Right ventricle myocardium inferior (tissue), 1 donor: ENCODE measurements at regions not wholly inside any gene's neighbourhood (a gene's known extent, or its start where the extent isn't known, plus 50 kb on each side); places are given as distances from the start of the nearest gene placed in this dataset.

Experiments used
- ATAC-seq: fragments of 200-7000 bp; cut with Tn5 transposase; one replicate; pipeline ENCODE4 v1.9.1; 2020; ENCODE audit warnings: mild to moderate bottlenecking, moderate library complexity
- DNase-seq: peaks from one replicate; pipeline ENCODE4 v3.0.0; 2021; ENCODE audit errors: missing footprints
- intact Hi-C: fragments of 100-400 bp; cut with DNase I; formaldehyde crosslinking; loops from one replicate; pipeline ENCODE4 v1.11.0; 2022
- donor health status: DM: no; HTN: yes; CAD: no; lungs with severe emphysema.

DNA sequence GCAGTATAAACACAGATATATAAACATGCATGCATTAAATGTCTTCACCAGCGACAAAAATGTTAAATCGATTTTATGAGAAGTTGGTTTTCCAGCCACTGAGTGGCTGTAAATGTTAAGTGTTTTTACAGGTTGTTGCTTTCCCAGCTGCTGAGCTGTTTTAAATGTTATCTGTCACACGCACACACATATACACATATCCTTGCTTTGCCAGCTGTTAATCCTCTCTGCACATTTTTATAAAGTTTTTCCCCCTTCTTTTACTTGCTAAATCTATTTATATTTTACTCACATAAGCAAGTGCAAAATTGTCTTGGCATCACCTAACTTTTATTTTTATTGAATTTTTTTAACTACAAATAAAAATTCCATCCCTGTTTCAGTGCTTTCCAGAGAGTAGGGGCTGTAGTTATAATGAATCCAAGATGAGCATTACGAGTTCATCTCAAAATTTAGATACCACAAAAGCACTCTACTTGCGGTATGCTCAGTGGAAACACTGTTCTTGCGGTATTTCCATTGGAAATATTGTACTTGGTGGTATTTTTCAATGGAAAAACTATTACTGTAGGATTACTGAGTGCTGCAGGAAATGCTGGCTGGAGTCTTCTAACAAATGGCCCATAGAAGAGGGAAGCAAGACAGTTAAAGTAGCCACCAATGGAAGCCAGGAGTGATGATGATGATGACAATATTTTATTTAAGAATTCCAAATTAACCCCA, 124.9 kb upstream of the KCNJ16 start:
- DNase-seq (no peak), ATAC-seq (no peak)
- intact Hi-C loops = no loop called here

DNA sequence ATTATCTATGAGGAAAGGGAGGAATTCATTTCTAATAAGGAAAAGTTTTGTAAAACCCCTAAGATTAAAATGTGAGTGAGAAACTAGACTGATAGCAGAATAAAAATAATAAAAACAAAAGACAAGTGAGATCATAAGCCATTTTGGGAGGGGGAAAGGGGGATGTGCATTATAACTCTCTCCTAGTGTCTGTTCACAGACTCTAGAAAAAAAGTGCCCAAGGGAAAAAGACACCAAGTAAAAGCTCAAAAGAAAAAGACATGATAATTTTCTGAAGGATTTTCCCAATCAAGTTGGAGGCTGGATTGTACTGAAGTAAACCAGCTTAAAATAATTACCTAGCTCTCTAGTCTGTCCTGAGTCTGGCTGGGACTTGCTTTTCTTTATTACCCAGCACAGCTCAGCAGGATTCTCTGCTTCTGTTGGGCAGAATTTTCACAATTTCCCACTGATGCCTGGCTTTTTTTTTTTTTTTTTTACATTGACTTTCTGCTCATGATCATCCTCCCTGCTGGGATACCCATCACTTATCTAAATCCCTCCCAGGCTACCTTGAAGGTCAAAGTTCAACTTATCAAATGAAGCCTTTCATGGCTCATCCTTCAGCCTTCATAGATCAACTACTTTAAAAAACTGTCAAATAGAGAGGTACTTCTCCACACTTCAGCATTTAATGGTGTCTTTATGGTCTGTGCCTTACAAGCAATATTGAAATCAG, 124.2 kb upstream of the KCNJ16 start:
- ATAC-seq (no peak), DNase-seq (no peak)
- intact Hi-C loops = no loop called here

DNA sequence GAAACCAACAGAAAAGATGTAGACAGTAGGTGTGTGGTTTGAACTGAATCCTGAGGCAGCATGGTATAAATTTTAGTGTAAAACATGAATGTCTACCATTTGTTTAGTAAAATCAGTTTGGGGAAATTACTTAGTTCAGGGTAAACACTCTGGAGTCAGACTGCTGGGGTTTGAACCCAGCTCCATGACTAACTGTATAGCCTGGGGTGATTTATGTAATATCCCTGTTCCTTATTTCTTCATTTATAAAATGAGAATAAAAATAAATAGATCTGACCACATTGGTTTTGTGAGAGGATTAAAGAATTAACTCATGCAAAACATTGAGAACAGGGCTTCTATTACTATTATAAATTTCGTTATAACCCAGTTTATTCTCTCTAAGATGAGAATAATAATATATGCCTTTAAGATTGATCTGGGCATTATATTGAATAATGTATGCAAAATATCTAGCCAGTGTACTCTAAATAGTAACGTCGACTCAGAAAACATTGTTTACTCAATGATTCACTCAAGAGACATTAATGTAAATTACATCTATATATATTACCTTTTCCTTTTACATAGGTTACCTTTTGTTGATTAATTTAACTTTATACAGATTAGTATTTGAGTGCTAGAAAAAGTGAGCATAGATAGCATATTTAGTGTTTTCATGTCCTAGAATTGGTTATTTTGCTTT, 120.6 kb upstream of the KCNJ16 start:
- ATAC-seq (no peak), DNase-seq (no peak)
- intact Hi-C loops = no loop called here

DNA sequence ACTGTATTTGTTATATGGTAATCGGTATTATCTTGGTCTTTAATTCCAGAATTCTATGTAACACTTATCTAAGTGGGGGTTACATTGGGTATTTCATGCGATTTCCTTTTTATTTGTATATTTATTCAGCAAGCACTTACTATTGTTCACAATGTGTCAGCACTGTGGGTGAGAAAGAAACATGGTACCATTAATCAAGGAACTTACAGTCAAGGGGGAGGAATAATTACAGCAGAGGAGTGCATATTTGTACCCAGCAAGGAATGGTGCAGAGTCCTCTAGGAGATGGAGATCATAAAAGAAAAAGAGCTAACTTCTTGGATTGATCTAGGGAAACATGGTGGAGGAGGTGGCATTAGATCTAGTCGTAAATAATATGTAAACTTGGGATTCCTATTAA, 117.0 kb upstream of the KCNJ16 start:
- intact Hi-C loops = no loop called here
- DNase-seq (no peak), ATAC-seq (no peak)

DNA sequence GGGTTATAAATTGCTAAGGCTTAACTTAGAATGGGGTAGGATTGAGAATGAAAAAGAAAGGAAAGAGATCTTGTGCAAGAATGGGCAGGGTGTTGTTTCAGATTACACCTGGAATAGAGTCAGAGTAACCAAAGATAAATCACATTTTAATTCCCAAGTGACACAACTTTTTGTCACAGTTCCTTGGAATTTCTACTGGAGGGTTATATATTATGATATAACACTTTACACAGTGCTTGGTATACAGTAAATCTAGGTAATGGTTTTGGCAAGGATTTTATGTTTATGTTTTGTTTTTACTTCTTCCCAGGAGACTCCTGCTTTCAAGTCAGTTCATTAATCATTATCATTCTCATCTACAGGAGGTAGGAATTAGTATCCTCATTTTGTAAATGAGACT, 115.7 kb upstream of the KCNJ16 start:
- intact Hi-C loops = no loop called here
- DNase-seq (no peak), ATAC-seq (no peak)

DNA sequence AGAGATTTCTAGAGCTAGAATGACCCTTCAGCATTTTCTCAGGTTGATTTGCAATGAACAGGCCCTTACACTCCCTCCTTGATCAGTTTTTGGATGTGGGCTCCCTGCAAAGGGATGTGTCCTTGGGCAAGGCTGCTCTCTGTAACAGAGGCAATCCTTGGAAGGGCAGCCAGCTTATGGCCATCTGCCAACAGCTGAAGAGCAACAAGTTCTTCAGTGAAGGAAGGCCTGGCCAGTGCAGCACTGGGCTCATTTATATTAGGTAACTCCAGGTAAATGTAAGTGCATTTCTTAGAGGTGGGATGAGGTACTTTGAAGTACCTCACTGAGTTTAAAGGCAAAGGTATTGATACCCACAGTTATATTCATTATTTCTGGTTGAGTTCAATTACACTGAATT, 114.3 kb upstream of the KCNJ16 start:
- ATAC-seq (peak; percentile 71), DNase-seq (peak; percentile 68)
- intact Hi-C loops = no loop called here

DNA sequence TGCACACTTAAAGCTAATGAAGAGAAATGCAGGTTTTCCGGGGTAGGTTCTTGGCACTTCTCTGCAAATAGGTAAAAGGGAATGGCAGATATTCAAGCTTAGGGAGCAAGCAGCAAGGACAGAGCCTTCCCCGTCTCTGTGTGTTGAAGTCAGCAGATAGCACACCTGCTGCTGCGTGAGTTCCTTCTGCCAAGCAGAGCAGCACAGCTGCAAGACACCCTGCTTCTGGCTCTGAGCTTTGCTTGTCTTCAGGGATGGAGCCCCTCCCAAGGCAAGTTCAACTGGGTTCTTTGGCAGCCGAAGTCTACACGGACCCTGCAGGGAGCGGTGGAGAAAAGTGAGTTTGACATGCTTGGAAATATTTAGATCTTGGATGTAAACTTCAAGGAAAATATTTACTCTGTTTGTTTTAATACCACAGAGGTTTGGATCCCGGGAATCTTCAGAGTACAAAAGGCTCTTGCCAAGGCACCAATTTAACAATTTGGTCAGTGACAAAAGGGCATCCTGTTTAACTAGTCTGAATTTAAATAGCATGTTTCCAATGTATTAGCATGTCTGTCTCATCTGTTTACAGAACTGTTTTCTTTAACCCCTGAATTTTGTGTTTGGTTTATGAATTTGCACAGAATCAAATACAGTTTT, 113.4 kb upstream of the KCNJ16 start:
- DNase-seq (no peak), ATAC-seq (no peak)
- intact Hi-C loops = no loop called here

DNA sequence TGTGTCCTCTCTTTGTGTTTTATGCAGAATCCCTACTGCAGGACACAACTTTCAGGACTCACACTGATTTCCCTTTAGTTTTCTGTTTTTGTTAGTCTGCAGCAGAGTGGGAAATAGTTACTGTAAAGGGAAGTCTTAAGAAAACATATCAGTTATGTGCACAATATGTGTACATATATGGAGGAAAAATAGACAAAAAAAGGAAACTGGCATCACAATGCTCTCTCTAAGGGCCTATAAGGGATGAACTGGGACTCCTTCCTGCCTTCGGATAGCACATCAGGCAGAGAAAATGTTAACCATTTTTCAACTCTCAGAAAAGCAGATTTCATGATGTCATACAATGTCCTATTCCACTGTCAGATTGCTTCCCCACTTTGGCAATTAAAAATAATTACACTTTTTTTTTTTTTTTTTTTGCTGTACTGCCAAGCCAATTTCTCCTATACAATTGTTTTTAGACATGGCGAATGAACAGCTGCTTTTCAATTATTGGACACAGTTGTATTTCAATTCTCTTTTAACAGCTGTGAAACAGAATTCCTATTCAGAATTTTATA, 112.5 kb upstream of the KCNJ16 start:
- DNase-seq (no peak), ATAC-seq (no peak)
- intact Hi-C loops = no loop called here

DNA sequence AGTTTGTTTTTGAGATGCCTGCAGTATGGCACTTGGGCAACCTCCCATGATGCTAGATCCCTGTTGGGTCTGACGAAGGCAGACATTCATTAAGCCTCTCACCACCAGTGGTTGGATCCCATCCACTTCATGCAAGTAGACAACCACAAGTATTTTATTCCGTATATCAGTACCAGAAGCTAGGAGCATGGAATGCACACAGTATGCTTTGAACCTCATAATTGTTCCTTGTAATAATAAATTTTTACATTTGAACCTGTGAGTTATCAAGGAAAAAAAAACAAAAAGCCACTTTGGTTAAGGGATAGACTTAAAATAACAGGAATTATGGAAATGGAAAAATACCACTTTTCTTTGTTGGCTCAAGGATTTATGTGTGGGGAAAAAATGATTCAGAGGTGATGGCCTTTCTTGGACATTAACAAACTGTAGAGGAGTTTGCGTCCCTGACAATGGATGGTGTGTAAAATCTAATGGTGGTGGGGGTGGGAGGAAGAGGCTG, 107.1 kb upstream of the KCNJ16 start:
- intact Hi-C loops = no loop called here
- no peak for ATAC-seq

DNA sequence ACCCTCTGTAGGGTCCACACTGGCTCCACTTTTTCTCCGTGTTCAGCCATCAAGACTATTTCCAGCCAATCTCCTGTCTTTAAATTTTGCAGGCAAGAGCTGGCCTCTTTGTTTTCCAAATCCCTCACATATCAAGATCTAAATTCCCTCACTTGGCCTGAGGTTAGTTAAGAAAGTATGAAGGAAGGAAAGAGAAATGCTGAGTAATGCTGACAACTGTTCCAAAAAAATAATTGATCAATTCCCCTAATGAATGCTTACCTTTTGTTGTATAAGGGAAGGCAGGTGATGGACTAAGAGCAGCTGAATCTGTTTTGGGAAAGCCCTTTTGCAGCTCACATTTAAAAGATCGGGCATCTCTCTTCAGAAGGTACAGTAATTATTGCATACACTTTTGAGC, 105.1 kb upstream of the KCNJ16 start:
- ATAC-seq (no peak), DNase-seq (no peak)
- intact Hi-C loops = no loop called here

More for the DNA sequence above, 107.1 kb upstream of the KCNJ16 start:
- DNase-seq = no peak

DNA sequence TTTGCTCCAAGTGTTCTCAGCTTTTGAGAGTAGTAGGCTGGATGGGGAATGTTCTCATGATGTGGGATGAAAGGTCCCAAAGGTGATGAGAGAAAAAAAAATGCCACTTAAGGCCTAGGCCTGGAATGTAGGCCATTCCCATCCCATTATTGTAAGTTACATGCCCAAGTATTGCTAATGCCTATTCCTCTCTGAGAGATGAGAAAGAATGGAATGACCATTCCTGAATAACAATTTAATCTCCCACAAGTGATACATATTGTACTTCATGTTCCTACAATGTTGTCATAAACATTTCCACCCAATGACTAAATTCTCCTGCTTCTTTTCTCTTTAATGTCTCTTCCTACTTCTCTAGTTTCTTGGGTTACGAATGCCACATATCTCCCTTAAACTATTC, 102.8 kb upstream of the KCNJ16 start:
- intact Hi-C loops = no loop called here
- ATAC-seq (no peak), DNase-seq (no peak)

DNA sequence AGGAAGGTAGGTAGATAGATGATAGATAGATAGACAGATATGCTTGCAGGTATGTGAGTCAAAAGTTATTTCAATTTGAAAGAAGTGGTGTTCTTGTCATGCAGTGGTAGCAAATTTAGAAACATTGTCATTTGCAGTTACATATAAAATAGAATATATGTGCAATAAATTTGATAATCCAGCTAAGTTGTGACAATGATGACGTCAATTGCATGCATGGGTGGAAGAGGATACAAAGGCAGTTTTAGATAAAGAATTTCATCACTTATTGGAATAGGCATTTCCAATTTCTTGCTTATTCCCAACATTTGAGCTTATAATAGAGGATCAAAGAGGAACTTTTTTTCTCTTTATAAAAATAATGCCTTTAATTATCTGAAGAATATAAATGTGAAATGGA, 99.2 kb upstream of the KCNJ16 start:
- intact Hi-C loops = no loop called here
- DNase-seq = no peak
- no peak for ATAC-seq

DNA sequence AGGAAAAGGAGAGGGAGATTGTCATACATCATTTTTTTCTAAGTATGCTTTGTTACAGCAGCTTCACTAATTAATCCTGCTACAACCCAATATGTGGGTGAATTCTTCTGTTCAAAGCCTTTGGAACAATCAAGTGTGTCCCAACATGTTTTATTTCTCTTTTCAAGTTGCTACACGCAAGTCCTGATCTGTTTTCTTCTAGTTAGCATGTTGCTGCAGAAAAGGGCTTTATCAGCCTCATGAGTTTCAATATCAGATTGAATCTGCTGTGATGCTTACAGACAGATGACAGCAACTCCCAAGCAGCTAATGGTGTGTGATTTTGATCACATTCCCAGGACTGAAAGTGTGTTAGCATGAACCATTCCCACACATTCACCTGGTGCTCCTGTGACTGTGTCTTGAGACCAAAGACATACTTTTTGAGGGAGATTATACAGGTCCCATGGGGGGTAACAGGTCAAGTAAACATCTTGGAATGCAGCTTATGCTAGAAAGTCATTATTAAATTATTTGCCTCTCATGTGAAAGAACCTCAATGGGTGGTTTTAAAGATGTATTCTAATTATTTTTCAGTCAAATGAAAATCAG, 96.9 kb upstream of the KCNJ16 start:
- intact Hi-C loops = no loop called here
- no peak for DNase-seq
- no peak for ATAC-seq

DNA sequence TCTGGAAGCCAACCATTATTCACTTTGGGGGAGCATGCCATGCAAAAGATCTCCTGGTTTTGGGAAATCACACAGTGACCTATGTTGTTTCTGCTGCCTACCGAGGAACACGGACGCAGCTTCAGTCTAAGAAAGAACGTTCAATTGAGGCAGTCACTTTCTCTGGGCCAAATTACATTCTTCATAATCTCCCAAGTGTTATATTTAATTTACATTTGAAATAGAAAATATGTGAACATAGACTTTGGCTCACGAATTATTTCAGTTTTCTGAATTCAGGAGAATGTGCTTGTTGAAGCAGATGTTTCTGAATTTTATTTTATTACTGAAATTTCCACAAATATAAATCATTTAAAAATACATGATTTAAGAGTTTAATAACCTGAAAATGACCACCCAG, 93.6 kb upstream of the KCNJ16 start:
- no peak for ATAC-seq
- DNase-seq = no peak
- intact Hi-C loops = no loop called here

DNA sequence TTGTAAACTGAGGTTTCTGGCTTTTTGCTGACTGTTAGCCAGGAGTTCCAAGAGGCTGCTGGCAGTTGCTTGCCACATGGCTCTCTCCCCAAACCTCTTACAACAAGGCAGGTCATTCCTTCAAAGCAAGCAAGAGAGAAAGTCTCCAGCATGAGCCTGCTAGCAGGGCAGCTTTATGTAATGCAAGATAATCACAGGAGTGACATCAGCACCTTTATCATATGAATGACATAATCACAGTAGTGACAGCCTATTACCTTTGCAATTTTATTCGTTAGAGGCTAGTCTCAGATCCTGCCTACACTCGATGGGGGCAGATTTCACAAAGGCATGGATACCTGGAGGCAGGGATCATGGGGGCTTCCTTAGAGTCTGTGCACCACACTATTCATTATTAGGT, 79.5 kb upstream of the KCNJ16 start:
- ATAC-seq (no peak), DNase-seq (no peak)
- intact Hi-C loops = no loop called here

DNA sequence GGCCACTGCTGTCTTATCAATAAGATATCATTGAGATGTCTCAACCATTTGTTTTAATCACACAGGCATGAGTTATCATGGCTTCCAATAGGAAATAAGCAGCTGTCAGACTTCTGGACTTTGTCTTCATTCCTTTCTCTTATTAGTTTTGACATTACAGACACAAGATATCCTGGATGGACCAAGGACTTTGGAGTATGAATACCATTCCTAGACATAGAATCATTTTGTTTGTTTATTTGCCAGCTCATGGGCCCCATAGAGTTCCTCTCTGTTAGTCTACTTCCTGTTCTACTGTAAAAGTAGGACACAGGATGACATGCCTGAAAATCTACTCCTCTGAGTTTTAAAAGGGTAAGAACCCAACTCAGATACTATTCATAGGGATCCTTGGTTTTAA, 77.7 kb upstream of the KCNJ16 start:
- intact Hi-C loops = no loop called here
- DNase-seq (no peak), ATAC-seq (no peak)

DNA sequence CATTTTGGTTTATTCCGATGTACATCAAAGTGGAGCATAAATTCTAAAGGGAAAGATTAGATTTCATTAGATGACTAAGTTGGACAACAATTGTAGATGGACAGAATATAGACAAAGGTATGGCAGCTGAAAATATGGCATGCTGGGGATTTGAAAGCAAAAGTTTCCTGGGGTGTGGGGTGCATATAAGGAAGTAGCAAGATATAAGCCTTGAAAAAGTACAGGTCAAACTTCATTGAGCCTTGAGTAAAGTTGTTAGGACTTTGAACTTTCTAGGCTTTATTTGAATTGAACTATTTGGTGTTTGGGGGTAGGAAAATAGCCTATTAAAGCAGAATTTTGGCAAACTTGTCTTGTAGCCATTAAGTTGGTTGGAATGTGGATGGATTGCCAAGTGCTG, 75.8 kb upstream of the KCNJ16 start:
- ATAC-seq (no peak), DNase-seq (no peak)
- intact Hi-C loops = no loop called here

DNA sequence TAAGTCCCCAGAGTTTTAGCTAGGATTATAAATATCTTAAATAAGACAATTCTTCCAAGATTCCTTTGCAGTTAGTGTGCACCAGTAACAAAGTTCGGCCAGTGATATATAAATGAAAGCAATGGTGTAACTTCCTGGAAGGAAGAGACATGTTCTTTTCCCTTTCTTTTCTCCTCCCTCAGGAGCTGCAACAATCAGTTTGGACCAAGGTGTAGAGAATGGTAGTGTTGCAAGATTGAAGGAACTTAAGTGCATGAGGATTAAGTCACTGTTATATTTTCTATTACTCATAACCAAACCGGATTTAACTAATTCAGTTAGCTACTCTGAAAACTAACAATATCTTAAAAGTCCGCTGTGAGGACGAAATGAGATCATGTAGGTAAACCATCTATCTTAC, 68.9 kb upstream of the KCNJ16 start:
- intact Hi-C loops = no loop called here

DNA sequence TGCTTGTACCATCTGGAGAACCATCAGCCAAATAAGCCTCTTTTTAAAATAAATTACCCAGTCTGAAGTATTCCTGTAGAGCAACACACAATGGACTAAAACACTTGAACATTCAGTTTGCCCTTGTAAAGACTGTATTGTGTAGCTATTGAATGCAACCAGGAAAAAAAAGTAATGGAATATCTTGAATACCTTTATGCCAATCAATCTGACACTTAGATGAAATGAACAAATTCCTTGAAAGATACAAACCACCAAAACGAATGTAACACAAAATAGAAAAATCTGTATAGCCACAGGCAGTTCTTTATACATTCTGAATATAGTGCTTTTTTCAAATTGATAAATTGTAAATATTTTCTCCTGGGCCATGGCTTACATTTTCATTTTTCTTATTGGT, 63.3 kb upstream of the KCNJ16 start:
- intact Hi-C loops = no loop called here
- no peak for ATAC-seq
- DNase-seq = no peak

More for the DNA sequence above, 68.9 kb upstream of the KCNJ16 start:
- no peak for DNase-seq
- ATAC-seq = no peak
